GM20431 (cell line): ENCODE measurements at regions not wholly inside any gene's neighbourhood (a gene's known extent, or its start where the extent isn't known, plus 50 kb on each side); places are given as distances from the start of the nearest gene placed in this dataset.

Experiments
- in situ Hi-C: fragments of 300-500 bp; cut with MseI, MboI; formaldehyde crosslinking; loops from one replicate; pipeline ENCODE4 v1.15.0; 2020; ENCODE audit warnings: low sequenced_read_pairs; ENCODE audit not compliant: unreplicated experiment

- in situ Hi-C loops, result no loop called here
Observed at GRCh38 chr15:97748576-97748975, 211.9 kb upstream of the ARRDC4 start.

GRCh38 chr15:97750060-97750459, 210.4 kb upstream of the ARRDC4 start:
- in situ Hi-C loops, result no loop called here

- in situ Hi-C loops, result no loop called here
Observed at GRCh38 chr15:97755726-97756125, 204.8 kb upstream of the ARRDC4 start.

- in situ Hi-C loops, result no loop called here
Observed at GRCh38 chr15:97759363-97759762, 201.1 kb upstream of the ARRDC4 start.

GRCh38 chr15:97761110-97761509, 199.4 kb upstream of the ARRDC4 start:
- in situ Hi-C loops, result no loop called here

GRCh38 chr15:97783240-97783639, 177.3 kb upstream of the ARRDC4 start:
- in situ Hi-C loops, result no loop called here

GRCh38 chr15:97786741-97787140, 173.8 kb upstream of the ARRDC4 start:
- in situ Hi-C loops, result no loop called here

GRCh38 chr15:97790180-97790579, 170.3 kb upstream of the ARRDC4 start:
- in situ Hi-C loops, result no loop called here

- in situ Hi-C loops, result no loop called here
Observed at GRCh38 chr15:97791824-97792792, 168.4 kb upstream of the ARRDC4 start.

GRCh38 chr15:97804950-97805349, 155.6 kb upstream of the ARRDC4 start:
- in situ Hi-C loops, result no loop called here

GRCh38 chr15:97806766-97807165, 153.7 kb upstream of the ARRDC4 start:
- in situ Hi-C loops, result no loop called here

GRCh38 chr15:97815835-97816234, 144.7 kb upstream of the ARRDC4 start:
- in situ Hi-C loops, result no loop called here

GRCh38 chr15:97817276-97817890, 143.1 kb upstream of the ARRDC4 start:
- in situ Hi-C loops, result no loop called here

- in situ Hi-C loops, result no loop called here
Observed at GRCh38 chr15:97836003-97836402, 124.5 kb upstream of the ARRDC4 start.

GRCh38 chr15:97837896-97838295, 122.6 kb upstream of the ARRDC4 start:
- in situ Hi-C loops, result no loop called here

- in situ Hi-C loops, result no loop called here
Observed at GRCh38 chr15:97838606-97839210, 121.8 kb upstream of the ARRDC4 start.

GRCh38 chr15:97840501-97840900, 120.0 kb upstream of the ARRDC4 start:
- in situ Hi-C loops, result no loop called here

- in situ Hi-C loops, result no loop called here
Observed at GRCh38 chr15:97841558-97841957, 118.9 kb upstream of the ARRDC4 start.

- in situ Hi-C loops, result no loop called here
Observed at GRCh38 chr15:97849183-97849582, 111.3 kb upstream of the ARRDC4 start.

- in situ Hi-C loops, result no loop called here
Observed at GRCh38 chr15:97858296-97858695, 102.2 kb upstream of the ARRDC4 start.
